H1 (cell line): ENCODE measurements at regions not wholly inside any gene's neighbourhood (a gene's known extent, or its start where the extent isn't known, plus 50 kb on each side); places are given as distances from the start of the nearest gene placed in this dataset.

Source experiments
- BCL11A ChIP-seq, 2 experiments: IDR thresholded peaks; one replicate each; pipeline ENCODE4 v1.6.1; 2011; ENCODE audit warnings: low read depth in 2 of 2, low read length in 2 of 2, mild to moderate bottlenecking in 2 of 2
- MAFK ChIP-seq: IDR thresholded peaks from 2 replicates; pipeline ENCODE4 v1.6.1; 2012; ENCODE audit warnings: low read depth, mild to moderate bottlenecking, improper control_type of control experiment, low read length
- MAX ChIP-seq: IDR thresholded peaks from 2 replicates; pipeline ENCODE4 v1.6.1; 2012; ENCODE audit warnings: inconsistent platforms
- NANOG ChIP-seq: IDR thresholded peaks from 2 replicates; pipeline ENCODE4 v1.6.1; 2011; ENCODE audit warnings: low read length, low read depth, mild to moderate bottlenecking, inconsistent platforms; ENCODE audit not compliant: insufficient read depth, poor library complexity, severe bottlenecking
- RFX5 ChIP-seq: IDR thresholded peaks from 2 replicates; pipeline ENCODE4 v1.6.1; 2011; ENCODE audit warnings: low read depth, low read length, improper control_type of control experiment, borderline replicate concordance
- SP4 ChIP-seq: IDR thresholded peaks from 2 replicates; pipeline ENCODE4 v1.6.1; 2012; ENCODE audit warnings: low read length, inconsistent platforms
- ZNF274 ChIP-seq: IDR thresholded peaks from 2 replicates; pipeline ENCODE4 v1.7.0; 2012; ENCODE audit warnings: low read length, borderline replicate concordance; ENCODE audit errors: extremely low read depth

- TF ChIP-seq MAX (no peak), BCL11A (IDR thresholded peaks at IDR 0.05; ENCODE audit: low read depth in 2 of 2, low read length in 2 of 2) (no peak), RFX5 (no peak), MAFK (no peak), SP4 (no peak), ZNF274 (no peak), NANOG (no peak)
These were observed 428.7 kb upstream of the TNP1 start (continued) for GRCh38 chr2:217288472-217289063.
